ENCODE measurements at regions not wholly inside any gene's neighbourhood (a gene's known extent, or its start where the extent isn't known, plus 50 kb on each side); places are given as distances from the start of the nearest gene placed in this dataset.

DNA sequence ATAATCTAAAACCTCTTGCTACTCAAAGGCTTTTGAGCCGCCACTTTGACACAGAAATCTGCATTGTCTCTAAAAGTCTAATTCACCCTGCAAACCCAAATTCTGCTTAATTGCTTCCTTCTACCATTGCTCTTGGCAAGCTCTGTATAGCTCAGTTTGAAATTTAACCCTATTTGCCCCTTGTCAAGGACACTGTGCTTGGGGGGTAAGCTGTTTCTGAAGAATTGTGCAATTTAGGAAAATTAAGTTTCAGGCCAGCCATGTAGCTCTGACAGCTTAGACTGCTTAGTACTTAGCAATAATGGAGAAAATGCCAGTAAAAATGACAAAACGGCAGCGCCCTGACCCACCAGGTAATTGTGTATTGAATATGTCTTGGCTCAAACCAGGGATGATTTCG lies 282.2 kb downstream of the OLFM4 start:
- Histone ChIP-seq H3K9me3 (replicated peaks; ENCODE audit: control insufficient read depth, insufficient read depth, low read length) (no peaks in the 10 kb centered on the region), H2AFZ (ENCODE audit: low read depth, low read length) (no peak overlapping the region), H3K79me2 (ENCODE audit: control insufficient read depth, insufficient read depth, low read length) (no peaks in the 10 kb centered on the region), H3K4me2 (ENCODE audit: insufficient read depth, low read length) (no peak overlapping the region), H3K4me1 (ENCODE audit: control insufficient read depth, extremely low read depth, insufficient read depth, low read length) (no peaks in the 10 kb centered on the region), H3K4me3 (replicated peaks in 1 of 3; ENCODE audit: insufficient read depth in 1 of 3, low read depth in 1 of 3, low read length in 3 of 3) (no peak overlapping the region), H3K9me1 (replicated peaks; ENCODE audit: control insufficient read depth, extremely low read depth, insufficient read depth, low read length) (no peaks in the 10 kb centered on the region), H3K27ac (ENCODE audit: insufficient read depth, low read depth, low read length) (no peak overlapping the region), H4K20me1 (replicated peaks; ENCODE audit: control insufficient read depth, extremely low read depth, insufficient read depth, low read length) (no peaks in the 10 kb centered on the region), H3K9ac (replicated peaks; ENCODE audit: extremely low read depth, insufficient read depth, low read length) (no peak overlapping the region), H3K36me3 (ENCODE audit: control insufficient read depth in 2 of 2, extremely low read depth in 1 of 2, insufficient read depth in 2 of 2, low read length in 2 of 2) (no peaks in the 10 kb centered on the region), H3K27me3 (ENCODE audit: control insufficient read depth in 2 of 2, insufficient read depth in 2 of 2, low read length in 2 of 2) (no peaks in the 10 kb centered on the region)
- no peak for TF ChIP-seq GATA2 (IDR thresholded peaks at IDR 0.05; ENCODE audit: insufficient read depth, insufficient read length, low read depth, low read length)
- TF ChIP-seq MYC (IDR thresholded peaks at IDR 0.05; ENCODE audit: low read depth, low read length), result no peak
- TF ChIP-seq FOS (IDR thresholded peaks at IDR 0.05; ENCODE audit: borderline replicate concordance, insufficient read depth, low read length), result no peak
- TF ChIP-seq POLR2A (IDR thresholded peaks at IDR 0.05; ENCODE audit: low read depth, low read length), result no peak
- TF ChIP-seq EZH2 (IDR thresholded peaks at IDR 0.05; ENCODE audit: borderline replicate concordance, low read depth, low read length, severe bottlenecking), result no peak
- TF ChIP-seq CTCF (IDR thresholded peaks at IDR 0.05; ENCODE audit: extremely low read depth in 1 of 2, insufficient read depth in 1 of 2, low read depth in 1 of 2, low read length in 2 of 2), result no peak
- no peak for TF ChIP-seq POLR2AphosphoS5 (IDR thresholded peaks at IDR 0.05; ENCODE audit: insufficient read depth, low read depth, low read length)
- no peak for TF ChIP-seq JUN (IDR thresholded peaks at IDR 0.05; ENCODE audit: borderline replicate concordance, insufficient read depth, insufficient read length, low read depth)
- TF ChIP-seq, protein P1, sequence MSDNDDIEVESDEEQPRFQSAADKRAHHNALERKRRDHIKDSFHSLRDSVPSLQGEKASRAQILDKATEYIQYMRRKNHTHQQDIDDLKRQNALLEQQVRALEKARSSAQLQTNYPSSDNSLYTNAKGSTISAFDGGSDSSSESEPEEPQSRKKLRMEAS (IDR thresholded peaks at IDR 0.05; ENCODE audit: insufficient read depth, insufficient read length), result no peak
- DNase-seq (ENCODE audit: low read depth, low spot score), result no peak
- no TSS peak for BruUV-seq (replicated peaks)
- intact Hi-C loops (cut with micrococcal nuclease) (no loop called here), dilution Hi-C loops (cut with MboI; ENCODE audit: extremely low pct_ligation_motif_present, low sequenced_read_pairs) (no loop called here)
- ChIA-PET CTCF (no interaction called here), POLR2A (no interaction called here)
- no peak for FAIRE-seq
